ENCODE measurements at regions not wholly inside any gene's neighbourhood (a gene's known extent, or its start where the extent isn't known, plus 50 kb on each side); places are given as distances from the start of the nearest gene placed in this dataset.
A peak's percentile ranks its signal among the peaks of the same experiment; 100 is the strongest.

DNA sequence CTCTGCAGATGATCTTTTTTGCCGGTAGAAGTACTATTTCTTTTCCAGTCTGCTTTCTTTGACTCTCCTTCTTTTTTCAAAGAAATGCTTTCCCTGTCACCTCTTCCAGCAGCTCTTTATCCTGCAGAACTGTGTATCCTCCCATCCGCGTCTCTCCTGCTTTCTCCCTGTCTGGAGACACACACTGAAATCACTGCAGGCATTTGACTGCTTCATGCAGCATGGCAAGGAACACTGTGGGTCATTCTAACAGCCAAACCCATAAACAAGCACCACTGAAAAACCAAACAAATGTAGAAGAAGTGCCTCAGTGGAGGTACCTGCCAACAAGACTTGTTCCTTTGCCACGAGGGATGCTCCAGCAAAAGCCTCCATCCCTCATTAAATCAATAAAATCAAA is 403.7 kb upstream of the CITED2 start:
- TF ChIP-seq EP300 (IDR thresholded peaks at IDR 0.05) (no peak), POLR2A (IDR thresholded peaks at IDR 0.05) (no peak), POLR2AphosphoS5 (IDR thresholded peaks at IDR 0.05) (no peak)
- TF ChIP-seq, protein P1, sequence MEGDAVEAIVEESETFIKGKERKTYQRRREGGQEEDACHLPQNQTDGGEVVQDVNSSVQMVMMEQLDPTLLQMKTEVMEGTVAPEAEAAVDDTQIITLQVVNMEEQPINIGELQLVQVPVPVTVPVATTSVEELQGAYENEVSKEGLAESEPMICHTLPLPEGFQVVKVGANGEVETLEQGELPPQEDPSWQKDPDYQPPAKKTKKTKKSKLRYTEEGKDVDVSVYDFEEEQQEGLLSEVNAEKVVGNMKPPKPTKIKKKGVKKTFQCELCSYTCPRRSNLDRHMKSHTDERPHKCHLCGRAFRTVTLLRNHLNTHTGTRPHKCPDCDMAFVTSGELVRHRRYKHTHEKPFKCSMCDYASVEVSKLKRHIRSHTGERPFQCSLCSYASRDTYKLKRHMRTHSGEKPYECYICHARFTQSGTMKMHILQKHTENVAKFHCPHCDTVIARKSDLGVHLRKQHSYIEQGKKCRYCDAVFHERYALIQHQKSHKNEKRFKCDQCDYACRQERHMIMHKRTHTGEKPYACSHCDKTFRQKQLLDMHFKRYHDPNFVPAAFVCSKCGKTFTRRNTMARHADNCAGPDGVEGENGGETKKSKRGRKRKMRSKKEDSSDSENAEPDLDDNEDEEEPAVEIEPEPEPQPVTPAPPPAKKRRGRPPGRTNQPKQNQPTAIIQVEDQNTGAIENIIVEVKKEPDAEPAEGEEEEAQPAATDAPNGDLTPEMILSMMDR (IDR thresholded peaks at IDR 0.05), result no peak
- 26 to 30% methylated on average over 1 to 4 of the region's 4 CpGs for WGBS, 2 donors (ENCODE audit: low coverage in 1 of 2)
- H3K4me3 ChIP-seq, result no peak overlapping the region
- no peak for ATAC-seq
- H3K36me3 ChIP-seq, result no peaks in the 10 kb centered on the region
- no peaks in the 10 kb centered on the region for H3K9me3 ChIP-seq
- peaks cover 0 to 37% (median 10%) of the 10 kb centered on the region in 3 donors for H3K4me1 ChIP-seq
- H3K27ac ChIP-seq, result peak overlapping the region in 3 of 4 donors; percentile 52 to 63 (median 63)
- no peaks in the 10 kb centered on the region for H3K27me3 ChIP-seq

DNA sequence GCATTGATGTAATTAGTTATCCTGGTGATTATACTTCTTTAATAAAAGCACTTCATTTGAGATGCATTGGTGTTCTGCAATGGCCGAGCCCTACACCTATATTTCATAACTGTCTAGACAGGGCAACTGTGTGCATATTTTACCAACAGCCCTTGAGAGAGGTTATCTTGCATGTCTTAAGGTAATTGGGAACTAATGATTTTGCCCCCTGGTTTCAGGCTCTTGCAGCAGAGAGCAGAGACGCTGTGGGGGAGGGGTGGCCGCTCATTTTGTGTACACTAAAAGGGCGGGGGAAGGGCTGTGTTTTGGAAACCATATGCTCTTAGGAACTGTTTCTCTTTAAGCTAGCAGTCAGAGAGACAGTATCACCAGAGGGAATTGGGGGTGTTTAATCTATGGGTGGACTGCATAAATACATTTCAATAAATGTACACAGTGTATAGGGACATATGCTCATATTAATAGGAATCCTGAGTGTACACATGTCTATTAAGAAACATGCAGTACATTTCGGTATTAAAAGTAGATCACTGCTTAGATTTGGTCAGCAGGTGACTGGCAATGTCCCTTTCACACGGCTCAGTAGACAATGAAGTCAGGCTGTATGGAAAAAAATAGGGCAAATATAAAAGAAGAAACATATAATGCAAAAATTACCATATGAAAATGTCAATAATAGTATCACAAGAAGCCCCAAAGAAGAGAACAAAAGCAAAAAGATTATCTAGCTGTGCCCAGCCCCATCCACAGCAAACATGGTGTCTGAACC is 402.9 kb upstream of the CITED2 start:
- H3K27me3 ChIP-seq, result no peaks in the 10 kb centered on the region
- H3K9me3 ChIP-seq, result no peaks in the 10 kb centered on the region
- WGBS, 2 donors (ENCODE audit: low coverage in 1 of 2), result 80 to 89% methylated on average over 4 to 6 of the region's 6 CpGs
- H3K4me1 ChIP-seq, result peaks cover 0 to 37% (median 10%) of the 10 kb centered on the region in 3 donors
- no peak overlapping the region for H3K4me3 ChIP-seq
- no peaks in the 10 kb centered on the region for H3K36me3 ChIP-seq
- peak overlapping the region in 2 of 4 donors; percentile 63 for H3K27ac ChIP-seq
- no peak for ATAC-seq
- TF ChIP-seq, protein P1 (IDR thresholded peaks at IDR 0.05), result no peak
- no peak for TF ChIP-seq EP300 (IDR thresholded peaks at IDR 0.05)
- no peak for TF ChIP-seq POLR2A (IDR thresholded peaks at IDR 0.05)
- TF ChIP-seq POLR2AphosphoS5 (IDR thresholded peaks at IDR 0.05), result no peak

DNA sequence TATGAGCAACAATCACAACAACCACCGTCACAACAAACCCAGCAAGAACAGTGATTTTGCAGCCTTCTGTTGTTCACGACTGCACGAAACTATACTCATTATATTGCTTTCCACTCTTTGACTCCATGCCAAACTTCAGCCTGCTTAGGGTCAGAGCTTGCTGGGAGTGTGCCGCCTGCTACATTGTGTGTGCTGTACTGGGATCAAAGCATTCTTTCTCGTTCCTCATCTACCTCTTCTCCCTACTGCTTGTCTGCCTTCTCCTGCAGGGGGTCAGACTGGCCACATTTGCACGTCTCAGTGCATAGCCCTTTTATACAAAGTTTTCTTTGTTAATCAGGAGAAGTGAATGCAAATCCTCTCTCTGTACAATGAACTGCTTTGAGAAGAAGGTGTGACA is 401.6 kb upstream of the CITED2 start:
- TF ChIP-seq, protein P1 (IDR thresholded peaks at IDR 0.05), result no peak
- no peak for TF ChIP-seq POLR2AphosphoS5 (IDR thresholded peaks at IDR 0.05)
- TF ChIP-seq POLR2A (IDR thresholded peaks at IDR 0.05), result no peak
- TF ChIP-seq EP300 (IDR thresholded peaks at IDR 0.05), result no peak
- H3K36me3 ChIP-seq, result no peaks in the 10 kb centered on the region
- H3K4me3 ChIP-seq, result no peak overlapping the region
- no peak overlapping the region for H3K27ac ChIP-seq
- ATAC-seq, result no peak
- 27 to 48% methylated on average over 6 of the region's 6 CpGs for WGBS, 2 donors (ENCODE audit: low coverage in 1 of 2)
- H3K27me3 ChIP-seq, result no peaks in the 10 kb centered on the region
- peaks cover 0 to 37% (median 10%) of the 10 kb centered on the region in 3 donors for H3K4me1 ChIP-seq
- H3K9me3 ChIP-seq, result no peaks in the 10 kb centered on the region

DNA sequence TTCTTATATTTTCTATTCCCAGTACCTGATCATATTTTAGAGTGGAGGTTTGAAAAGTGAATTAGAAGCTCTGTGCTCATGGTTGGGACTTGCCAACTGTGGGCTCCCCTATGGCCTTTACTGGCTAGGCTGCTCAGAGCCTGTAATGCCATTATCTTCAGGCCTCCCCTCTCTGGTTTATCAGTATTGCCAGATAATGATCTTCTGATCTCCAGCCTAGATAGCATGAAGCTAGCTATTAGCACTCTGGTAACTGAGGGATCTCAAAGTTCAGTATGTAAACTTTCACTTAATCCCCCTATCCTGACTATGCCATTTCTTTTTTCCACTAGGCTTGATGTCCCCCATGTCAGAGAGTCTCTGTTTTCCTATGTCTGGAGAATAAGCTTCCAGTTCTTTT is 393.7 kb upstream of the CITED2 start:
- Histone ChIP-seq H3K27ac (no peak overlapping the region), H3K36me3 (no peaks in the 10 kb centered on the region), H3K4me1 (peaks cover 12 to 22% (median 20%) of the 10 kb centered on the region in 3 donors), H3K4me3 (no peak overlapping the region), H3K27me3 (no peaks in the 10 kb centered on the region), H3K9me3 (no peaks in the 10 kb centered on the region)
- TF ChIP-seq POLR2AphosphoS5 (IDR thresholded peaks at IDR 0.05) (no peak), EP300 (IDR thresholded peaks at IDR 0.05) (no peak), POLR2A (IDR thresholded peaks at IDR 0.05) (no peak)
- TF ChIP-seq, protein P1 (IDR thresholded peaks at IDR 0.05), result no peak
- ATAC-seq, result no peak

DNA sequence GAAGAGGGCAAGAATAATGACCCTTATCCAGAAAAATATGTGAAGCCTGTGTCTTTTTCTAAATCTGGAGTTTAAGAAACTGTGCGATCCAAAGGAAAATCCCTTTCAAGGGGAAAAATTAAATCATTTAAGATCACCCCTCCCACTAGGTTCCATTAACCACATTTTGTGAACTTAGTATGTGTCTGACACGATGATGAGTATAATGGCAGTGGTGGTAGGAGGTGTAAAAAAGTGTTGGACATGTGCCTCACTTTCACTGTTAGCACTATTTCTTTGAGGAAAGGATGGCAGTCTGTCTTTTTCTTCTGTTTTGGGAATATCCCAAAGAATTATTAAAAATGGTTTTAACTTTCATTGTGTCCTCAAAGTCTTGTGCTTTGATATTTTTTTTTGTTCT is 392.3 kb upstream of the CITED2 start:
- WGBS, 2 donors (ENCODE audit: low coverage in 1 of 2), result 41 to 63% methylated on average over 2 of the region's 2 CpGs
- no peak for ATAC-seq
- TF ChIP-seq EP300 (IDR thresholded peaks at IDR 0.05), result no peak
- TF ChIP-seq, protein P1 (IDR thresholded peaks at IDR 0.05), result no peak
- TF ChIP-seq POLR2AphosphoS5 (IDR thresholded peaks at IDR 0.05), result no peak
- no peak for TF ChIP-seq POLR2A (IDR thresholded peaks at IDR 0.05)

More for the DNA sequence above, 392.3 kb upstream of the CITED2 start:
- Histone ChIP-seq H3K27ac (peak overlapping the region in 1 of 4 donors; percentile 84), H3K4me3 (no peak overlapping the region), H3K9me3 (no peaks in the 10 kb centered on the region), H3K4me1 (peaks cover 12 to 22% (median 20%) of the 10 kb centered on the region in 3 donors), H3K27me3 (no peaks in the 10 kb centered on the region), H3K36me3 (no peaks in the 10 kb centered on the region)
